A549 (cell line): ENCODE measurements at regions not wholly inside any gene's neighbourhood (a gene's known extent, or its start where the extent isn't known, plus 50 kb on each side); places are given as distances from the start of the nearest gene placed in this dataset.

Experiments
- ATAC-seq, 2 experiments: fragments of 200-7000 bp in 1 of 2; fragments of >200 bp in 1 of 2; cut with Nextera tagmentation in 1 of 2; cut with Tn5 transposase in 1 of 2; 3 replicates each; pipeline versions ENCODE4 v1.8.0 to v1.9.1; 2018 to 2020; ENCODE audit warnings: mild to moderate bottlenecking in 1 of 2, moderate library complexity in 1 of 2
- CTCF ChIA-PET: fragments of 300-600 bp; sonication (Branson Sonifier 250); formaldehyde crosslinking; extraction: SDS; loops from one replicate; lab custom pipeline; 2021; ENCODE audit warnings: antibody characterized with exemption, inconsistent platforms; lab: Yijun Ruan, JAX
- POLR2A ChIA-PET: fragments of 350-600 bp; formaldehyde crosslinking; extraction: SDS; loops from one replicate; lab custom pipeline; 2021; ENCODE audit warnings: antibody characterized with exemption, inconsistent platforms; lab: Yijun Ruan, JAX
- DNase-seq, 2 experiments: peaks; one replicate each; pipeline versions ENCODE4 v3.0.0 to v3.0.0-alpha.2; 2011 to 2016; ENCODE audit warnings: low read depth in 1 of 2, low spot score in 1 of 2
- FAIRE-seq: peaks from 2 replicates; lab custom pipeline; 2011; peaks lifted over from hg19 to GRCh38; lab: Jason Lieb, UNC
- H3K27ac ChIP-seq, 2 experiments: fragments of >200 bp; sonication (Bioruptor Twin); formaldehyde crosslinking; 3 replicates each; pipeline ENCODE4 v1.5.1; 2016 to 2017
- H3K4me1 ChIP-seq: fragments of >200 bp; sonication (Bioruptor Twin); formaldehyde crosslinking; 3 replicates; pipeline ENCODE4 v1.6.1; 2016
- H3K4me2 ChIP-seq: fragments of >200 bp; sonication (Bioruptor Twin); formaldehyde crosslinking; 3 replicates; pipeline ENCODE4 v1.6.1; 2016
- H3K4me3 ChIP-seq: fragments of >200 bp; sonication (Bioruptor Twin); formaldehyde crosslinking; 3 replicates; pipeline ENCODE4 v1.5.1; 2016
- H3K9me3 ChIP-seq: fragments of >200 bp; sonication (Bioruptor Twin); formaldehyde crosslinking; 3 replicates; pipeline ENCODE4 v1.6.1; 2016
- EHMT2 ChIP-seq: fragments of 200-600 bp; sonication (generic); IDR thresholded peaks from 2 replicates; pipeline ENCODE4 v1.6.1; 2016; ENCODE audit warnings: antibody characterized with exemption, low read depth, mild to moderate bottlenecking, moderate library complexity
- EP300 ChIP-seq, 2 experiments: fragments of >200 bp; sonication (Bioruptor Twin); formaldehyde crosslinking; IDR thresholded peaks; 2 replicates in 1 of 2; 3 replicates in 1 of 2; pipeline ENCODE4 v1.6.1; 2016 to 2017
- ESRRA ChIP-seq: fragments of 150-350 bp; IDR thresholded peaks from 2 replicates; pipeline ENCODE4 v1.6.1; 2014; ENCODE audit warnings: mild to moderate bottlenecking, low read length, borderline replicate concordance
- FOSL2 ChIP-seq, 2 experiments: fragments of 450-650 bp in 1 of 2; fragments of >200 bp in 1 of 2; sonication (Bioruptor Twin) in 1 of 2; formaldehyde crosslinking; IDR thresholded peaks; 2 replicates each; pipeline versions ENCODE4 v1.5.0 to v1.6.1; 2016 to 2020; ENCODE audit warnings: mild to moderate bottlenecking in 1 of 2, moderate library complexity in 1 of 2
- HDAC2 ChIP-seq: fragments of 200-600 bp; sonication (generic); IDR thresholded peaks from 2 replicates; pipeline ENCODE4 v1.6.1; 2016
- HEYL ChIP-seq: fragments of 250-450 bp; sonication (Bioruptor Pico); IDR thresholded peaks from 2 replicates; pipeline ENCODE4 v1.8.0; 2021; ENCODE audit warnings: mild to moderate bottlenecking, moderate library complexity
- HOXB13 ChIP-seq: fragments of 250-450 bp; sonication (Bioruptor Pico); IDR thresholded peaks from 2 replicates; pipeline ENCODE4 v1.5.0; 2020; ENCODE audit warnings: low read depth, mild to moderate bottlenecking, moderate library complexity
- JUN ChIP-seq, 2 experiments: fragments of >200 bp; sonication (Bioruptor Twin); formaldehyde crosslinking; IDR thresholded peaks; 2 replicates in 1 of 2; 3 replicates in 1 of 2; pipeline ENCODE4 v1.6.1; 2016 to 2017
- JUNB ChIP-seq: fragments of >200 bp; sonication (Bioruptor Twin); formaldehyde crosslinking; IDR thresholded peaks from 2 replicates; pipeline ENCODE4 v1.6.1; 2016
- KDM1A ChIP-seq: fragments of 200-600 bp; sonication (generic); IDR thresholded peaks from 2 replicates; pipeline ENCODE4 v1.6.1; 2016; ENCODE audit warnings: low read depth, mild to moderate bottlenecking
- MYC ChIP-seq: IDR thresholded peaks from 2 replicates; pipeline ENCODE4 v1.6.1; 2012; ENCODE audit warnings: mild to moderate bottlenecking, inconsistent platforms, low read length, improper control_type of control experiment, borderline replicate concordance
- NPAS2 ChIP-seq: fragments of 250-450 bp; sonication (Bioruptor Pico); IDR thresholded peaks from 2 replicates; pipeline ENCODE4 v1.8.0; 2022; ENCODE audit warnings: mild to moderate bottlenecking, moderate library complexity, borderline replicate concordance
- PHF8 ChIP-seq: fragments of 200-600 bp; sonication (generic); IDR thresholded peaks from 2 replicates; pipeline ENCODE4 v1.6.1; 2016; ENCODE audit warnings: low read depth, mild to moderate bottlenecking, antibody characterized with exemption, moderate library complexity, borderline replicate concordance
- POLR2A ChIP-seq: IDR thresholded peaks from 2 replicates; pipeline ENCODE4 v1.6.1; 2012; ENCODE audit warnings: mild to moderate bottlenecking, low read length
- RARB ChIP-seq: fragments of 250-450 bp; sonication (Bioruptor Pico); IDR thresholded peaks from 2 replicates; pipeline ENCODE4 v1.8.0; 2021; ENCODE audit warnings: mild to moderate bottlenecking, moderate library complexity
- RNF2 ChIP-seq: fragments of 200-600 bp; sonication (generic); IDR thresholded peaks from 2 replicates; pipeline ENCODE4 v1.6.1; 2016; ENCODE audit warnings: low read depth, mild to moderate bottlenecking, antibody characterized with exemption, moderate library complexity, borderline replicate concordance
- SREBF2 ChIP-seq: fragments of 450-650 bp; IDR thresholded peaks from 2 replicates; pipeline ENCODE4 v1.6.1; 2014; ENCODE audit warnings: mild to moderate bottlenecking, moderate library complexity
- TFCP2L1 ChIP-seq: fragments of 250-450 bp; sonication (Bioruptor Pico); IDR thresholded peaks from 2 replicates; pipeline ENCODE4 v1.5.0; 2021; ENCODE audit warnings: mild to moderate bottlenecking
- ZSCAN20 ChIP-seq: fragments of 250-450 bp; sonication (Bioruptor Pico); IDR thresholded peaks from 2 replicates; pipeline ENCODE4 v1.8.0; 2022; ENCODE audit warnings: mild to moderate bottlenecking, moderate library complexity
- WGBS: methylation state at CpG from one replicate; pipeline ENCODE4 v1.1.6; 2017; ENCODE audit errors: missing lambda C conversion rate; 5-methylcytosine and 5-hydroxymethylcytosine counted together
- TF ChIP-seq, protein P1 (sequence below): IDR thresholded peaks from 2 replicates; pipeline ENCODE4 v1.6.1; 2012
- TF ChIP-seq, protein P2 (sequence below): fragments of 150-350 bp; IDR thresholded peaks from 2 replicates; pipeline ENCODE4 v1.6.1; 2014; ENCODE audit warnings: low read depth, mild to moderate bottlenecking, low read length
- TF ChIP-seq, protein P3 (sequence below): fragments of 200-600 bp; sonication (generic); IDR thresholded peaks from 2 replicates; pipeline ENCODE4 v1.6.1; 2016; ENCODE audit warnings: antibody characterized with exemption, mild to moderate bottlenecking, moderate library complexity
- TF ChIP-seq, protein P4 (sequence below): fragments of >200 bp; sonication (Bioruptor Twin); formaldehyde crosslinking; IDR thresholded peaks from 3 replicates; pipeline ENCODE4 v1.5.1; 2016

DNA sequence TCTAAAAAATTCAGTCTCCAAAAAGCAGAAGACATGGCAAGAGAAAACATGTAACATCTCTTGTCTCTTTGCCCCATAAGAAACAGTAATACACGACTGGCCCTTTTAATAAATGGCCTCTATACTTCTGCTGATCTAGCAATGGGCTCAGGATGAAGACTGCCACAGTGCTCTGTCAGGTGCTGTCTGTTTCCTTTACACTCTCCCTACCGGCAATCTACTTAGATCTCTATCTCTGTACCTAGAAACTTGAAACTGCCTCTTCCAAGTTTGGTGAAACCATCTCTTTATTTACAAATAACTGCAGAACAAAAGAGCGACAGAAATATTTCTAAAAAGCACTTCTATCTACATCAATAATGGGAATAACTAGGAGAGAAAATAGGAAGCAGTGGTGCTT, 685.2 kb upstream of the INTU start:
- CTCF ChIA-PET = no interaction called here
- Histone ChIP-seq H3K4me1 (no peaks in the 10 kb centered on the region), H3K9me3 (no peaks in the 10 kb centered on the region), H3K4me2 (no peak overlapping the region), H3K4me3 (no peak overlapping the region), H3K27ac (no peak overlapping the region)
- DNase-seq (no peak), ATAC-seq (no peak), FAIRE-seq (no peak)
- POLR2A ChIA-PET = no interaction called here
- TF ChIP-seq POLR2A (no peak), EP300 (IDR thresholded peaks at IDR 0.05) (no peak), EHMT2 (no peak), HOXB13 (CRISPR knock-in tag) (no peak), MYC (no peak), JUN (IDR thresholded peaks at IDR 0.05) (no peak), RARB (CRISPR knock-in tag) (no peak), FOSL2 (IDR thresholded peaks at IDR 0.05) (no peak), FOSL2 (CRISPR knock-in tag; IDR thresholded peaks at IDR 0.05) (no peak), TFCP2L1 (CRISPR knock-in tag) (no peak), HEYL (no peak)
- TF ChIP-seq, protein P1, sequence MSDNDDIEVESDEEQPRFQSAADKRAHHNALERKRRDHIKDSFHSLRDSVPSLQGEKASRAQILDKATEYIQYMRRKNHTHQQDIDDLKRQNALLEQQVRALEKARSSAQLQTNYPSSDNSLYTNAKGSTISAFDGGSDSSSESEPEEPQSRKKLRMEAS = no peak
- TF ChIP-seq, protein P2, sequence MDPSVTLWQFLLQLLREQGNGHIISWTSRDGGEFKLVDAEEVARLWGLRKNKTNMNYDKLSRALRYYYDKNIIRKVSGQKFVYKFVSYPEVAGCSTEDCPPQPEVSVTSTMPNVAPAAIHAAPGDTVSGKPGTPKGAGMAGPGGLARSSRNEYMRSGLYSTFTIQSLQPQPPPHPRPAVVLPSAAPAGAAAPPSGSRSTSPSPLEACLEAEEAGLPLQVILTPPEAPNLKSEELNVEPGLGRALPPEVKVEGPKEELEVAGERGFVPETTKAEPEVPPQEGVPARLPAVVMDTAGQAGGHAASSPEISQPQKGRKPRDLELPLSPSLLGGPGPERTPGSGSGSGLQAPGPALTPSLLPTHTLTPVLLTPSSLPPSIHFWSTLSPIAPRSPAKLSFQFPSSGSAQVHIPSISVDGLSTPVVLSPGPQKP = no peak
- 14% methylated on average over 3 of the region's 3 CpGs for WGBS

DNA sequence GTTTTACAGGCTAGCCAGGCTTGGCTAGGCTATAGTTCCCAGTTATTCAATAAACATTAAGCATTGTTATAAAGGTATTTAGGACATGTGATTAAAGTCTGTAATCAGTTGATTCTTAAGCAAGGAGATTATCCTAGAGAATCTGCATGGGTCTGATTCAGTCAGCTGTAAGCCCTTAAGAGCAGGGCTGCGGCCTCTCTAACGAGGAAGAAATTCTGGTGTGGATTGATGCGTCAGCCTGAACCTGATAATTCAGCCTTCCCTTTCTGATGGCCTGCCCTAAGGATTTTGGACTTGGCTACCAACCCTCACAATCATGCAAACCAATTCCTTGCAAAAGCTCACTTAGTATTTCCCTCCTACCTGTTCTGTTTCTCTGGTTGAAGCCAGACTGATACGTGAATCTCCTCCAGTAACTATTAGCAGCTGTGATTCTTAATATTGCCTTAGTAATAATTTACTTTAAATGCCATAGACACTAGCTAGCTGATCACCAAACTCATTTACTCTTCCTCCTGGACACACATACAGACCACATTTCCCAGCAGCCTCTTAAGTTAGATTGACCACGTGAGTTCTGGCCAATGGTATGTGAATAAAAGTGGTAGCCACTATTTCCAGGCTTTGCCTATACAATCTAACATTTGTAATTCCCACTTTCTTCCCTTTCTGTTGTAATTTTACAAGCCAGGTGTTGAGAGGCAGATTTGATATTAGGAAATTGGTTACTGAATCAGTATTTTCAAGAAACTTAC, 678.0 kb upstream of the INTU start:
- Histone ChIP-seq H3K4me1 (no peaks in the 10 kb centered on the region), H3K27ac (no peak overlapping the region), H3K4me3 (no peak overlapping the region), H3K4me2 (no peak overlapping the region), H3K9me3 (no peaks in the 10 kb centered on the region)
- no peak for DNase-seq
- FAIRE-seq = no peak
- no peak for TF ChIP-seq HOXB13 (CRISPR knock-in tag)
- ChIA-PET CTCF (interaction anchor here (1.2 kb wide), 1 partner anchor 11 kb away, joined by 3 read pairs; no protein-coding TSS in a partner anchor), POLR2A (no interaction called here)
- no peak for ATAC-seq
- WGBS = 71% methylated on average over 5 of the region's 5 CpGs

DNA sequence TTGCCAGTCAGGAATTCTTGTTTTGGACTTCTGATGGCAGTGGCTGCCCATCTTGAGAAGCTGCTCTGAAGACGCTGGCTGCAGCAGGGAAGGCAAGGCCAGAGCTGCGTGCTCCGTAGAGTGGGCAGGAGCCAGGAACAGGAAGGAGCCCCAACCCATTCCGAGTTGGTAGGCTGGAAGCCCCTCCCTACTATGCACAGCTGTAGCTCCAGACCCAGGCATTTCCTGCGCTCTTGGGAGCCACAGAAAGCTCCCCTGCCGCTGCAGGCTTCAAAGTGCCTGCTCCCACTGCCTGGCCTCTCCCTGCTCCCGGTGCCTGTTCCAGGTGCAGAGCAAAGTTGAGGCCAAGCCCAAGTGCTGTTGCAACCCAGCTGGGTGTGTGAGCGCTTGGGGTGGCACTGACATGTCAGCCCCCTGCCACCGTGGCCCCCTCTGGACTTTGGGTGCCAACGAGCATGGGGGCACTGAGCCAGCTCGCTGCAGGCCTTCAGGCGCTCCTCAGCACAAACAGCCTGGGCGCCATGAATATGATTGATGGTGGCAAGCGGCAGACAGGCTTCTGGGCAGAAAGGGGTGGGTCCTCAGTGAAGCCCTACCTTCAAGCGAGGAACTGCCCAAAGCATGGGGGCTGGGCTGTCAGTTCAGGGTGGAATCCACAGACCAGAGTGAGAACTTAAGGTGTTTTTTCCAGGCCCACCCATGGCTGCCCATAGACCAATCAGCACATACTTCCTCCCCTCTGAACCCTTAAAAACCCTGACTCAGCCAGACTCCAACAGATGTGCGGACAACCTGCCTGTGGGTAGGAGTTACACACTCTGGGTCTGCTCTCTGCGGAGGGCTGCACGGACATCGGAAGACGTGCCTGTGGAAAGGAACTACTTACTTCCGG, 677.2 kb upstream of the INTU start:
- ATAC-seq = no peak

More for the DNA sequence above, 677.2 kb upstream of the INTU start:
- Histone ChIP-seq H3K4me1 (no peaks in the 10 kb centered on the region), H3K4me2 (no peak overlapping the region), H3K27ac (no peak overlapping the region), H3K4me3 (no peak overlapping the region), H3K9me3 (no peaks in the 10 kb centered on the region)
- TF ChIP-seq HDAC2 (no peak), NPAS2 (CRISPR knock-in tag) (no peak), ZSCAN20 (no peak), JUN (IDR thresholded peaks at IDR 0.05) (no peak), PHF8 (no peak), EP300 (IDR thresholded peaks at IDR 0.05) (no peak), RNF2 (no peak), JUNB (no peak), ESRRA (no peak), SREBF2 (no peak), KDM1A (no peak)
- TF ChIP-seq, protein P3, sequence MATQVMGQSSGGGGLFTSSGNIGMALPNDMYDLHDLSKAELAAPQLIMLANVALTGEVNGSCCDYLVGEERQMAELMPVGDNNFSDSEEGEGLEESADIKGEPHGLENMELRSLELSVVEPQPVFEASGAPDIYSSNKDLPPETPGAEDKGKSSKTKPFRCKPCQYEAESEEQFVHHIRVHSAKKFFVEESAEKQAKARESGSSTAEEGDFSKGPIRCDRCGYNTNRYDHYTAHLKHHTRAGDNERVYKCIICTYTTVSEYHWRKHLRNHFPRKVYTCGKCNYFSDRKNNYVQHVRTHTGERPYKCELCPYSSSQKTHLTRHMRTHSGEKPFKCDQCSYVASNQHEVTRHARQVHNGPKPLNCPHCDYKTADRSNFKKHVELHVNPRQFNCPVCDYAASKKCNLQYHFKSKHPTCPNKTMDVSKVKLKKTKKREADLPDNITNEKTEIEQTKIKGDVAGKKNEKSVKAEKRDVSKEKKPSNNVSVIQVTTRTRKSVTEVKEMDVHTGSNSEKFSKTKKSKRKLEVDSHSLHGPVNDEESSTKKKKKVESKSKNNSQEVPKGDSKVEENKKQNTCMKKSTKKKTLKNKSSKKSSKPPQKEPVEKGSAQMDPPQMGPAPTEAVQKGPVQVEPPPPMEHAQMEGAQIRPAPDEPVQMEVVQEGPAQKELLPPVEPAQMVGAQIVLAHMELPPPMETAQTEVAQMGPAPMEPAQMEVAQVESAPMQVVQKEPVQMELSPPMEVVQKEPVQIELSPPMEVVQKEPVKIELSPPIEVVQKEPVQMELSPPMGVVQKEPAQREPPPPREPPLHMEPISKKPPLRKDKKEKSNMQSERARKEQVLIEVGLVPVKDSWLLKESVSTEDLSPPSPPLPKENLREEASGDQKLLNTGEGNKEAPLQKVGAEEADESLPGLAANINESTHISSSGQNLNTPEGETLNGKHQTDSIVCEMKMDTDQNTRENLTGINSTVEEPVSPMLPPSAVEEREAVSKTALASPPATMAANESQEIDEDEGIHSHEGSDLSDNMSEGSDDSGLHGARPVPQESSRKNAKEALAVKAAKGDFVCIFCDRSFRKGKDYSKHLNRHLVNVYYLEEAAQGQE = no peak
- TF ChIP-seq, protein P4, sequence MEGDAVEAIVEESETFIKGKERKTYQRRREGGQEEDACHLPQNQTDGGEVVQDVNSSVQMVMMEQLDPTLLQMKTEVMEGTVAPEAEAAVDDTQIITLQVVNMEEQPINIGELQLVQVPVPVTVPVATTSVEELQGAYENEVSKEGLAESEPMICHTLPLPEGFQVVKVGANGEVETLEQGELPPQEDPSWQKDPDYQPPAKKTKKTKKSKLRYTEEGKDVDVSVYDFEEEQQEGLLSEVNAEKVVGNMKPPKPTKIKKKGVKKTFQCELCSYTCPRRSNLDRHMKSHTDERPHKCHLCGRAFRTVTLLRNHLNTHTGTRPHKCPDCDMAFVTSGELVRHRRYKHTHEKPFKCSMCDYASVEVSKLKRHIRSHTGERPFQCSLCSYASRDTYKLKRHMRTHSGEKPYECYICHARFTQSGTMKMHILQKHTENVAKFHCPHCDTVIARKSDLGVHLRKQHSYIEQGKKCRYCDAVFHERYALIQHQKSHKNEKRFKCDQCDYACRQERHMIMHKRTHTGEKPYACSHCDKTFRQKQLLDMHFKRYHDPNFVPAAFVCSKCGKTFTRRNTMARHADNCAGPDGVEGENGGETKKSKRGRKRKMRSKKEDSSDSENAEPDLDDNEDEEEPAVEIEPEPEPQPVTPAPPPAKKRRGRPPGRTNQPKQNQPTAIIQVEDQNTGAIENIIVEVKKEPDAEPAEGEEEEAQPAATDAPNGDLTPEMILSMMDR = no peak
- ChIA-PET POLR2A (no interaction called here), CTCF (interaction anchor here (1.2 to 1.3 kb wide), 2 partner anchors 11 to 12 kb away, joined by 3 to 4 read pairs; no protein-coding TSS in a partner anchor)
- FAIRE-seq (no peak), DNase-seq (no peak)
- WGBS = 60% methylated on average over 10 of the region's 21 CpGs
